IMR-90 (cell line): ENCODE measurements at regions not wholly inside any gene's neighbourhood (a gene's known extent, or its start where the extent isn't known, plus 50 kb on each side); places are given as distances from the start of the nearest gene placed in this dataset.

ENCODE experiments used
- ATAC-seq: fragments of 200-7000 bp; cut with Tn5 transposase; 2 replicates; pipeline ENCODE4 v1.9.1; 2020; ENCODE audit warnings: low read depth, mild to moderate bottlenecking, moderate library complexity
- BruUV-seq: library from RNA; stranded (reverse); fragments of 400-500 nt; replicated peaks from 2 replicates; lab custom pipeline; 2021; lab: Mats Ljungman, UMichigan
- CTCF ChIA-PET: fragments of 300-600 bp; formaldehyde crosslinking; extraction: SDS; loops from one replicate; lab custom pipeline; 2021; ENCODE audit warnings: antibody characterized with exemption; lab: Yijun Ruan, JAX
- POLR2A ChIA-PET: fragments of 300-600 bp; sonication (Branson Sonifier 250); formaldehyde crosslinking; loops from one replicate; lab custom pipeline; 2022; ENCODE audit warnings: antibody characterized with exemption; ENCODE audit not compliant: unreplicated experiment; lab: Charles Lee
- DNase-seq: peaks from one replicate; pipeline ENCODE4 v3.0.0; 2013
- H2AFZ ChIP-seq: replicated peaks from 2 replicates; pipeline ENCODE3; 2013; ENCODE audit warnings: low read length, mild to moderate bottlenecking; ENCODE audit not compliant: poor library complexity
- H2AK5ac ChIP-seq: 2 replicates; pipeline ENCODE4 v1.6.1; 2013; ENCODE audit warnings: low read depth, low read length, inconsistent platforms
- H2AK9ac ChIP-seq: replicated peaks from 2 replicates; pipeline ENCODE3; 2013; ENCODE audit warnings: mild to moderate bottlenecking, low read depth, low read length, moderate library complexity; ENCODE audit not compliant: poor library complexity
- H2BK120ac ChIP-seq: 2 replicates; pipeline ENCODE4 v1.6.1; 2013; ENCODE audit warnings: low read depth, low read length, inconsistent platforms
- H2BK15ac ChIP-seq: 3 replicates; pipeline ENCODE4 v1.6.1; 2013; ENCODE audit warnings: low read depth, low read length, inconsistent platforms
- H2BK20ac ChIP-seq: 2 replicates; pipeline ENCODE4 v1.6.1; 2013; ENCODE audit warnings: low read depth, mild to moderate bottlenecking, inconsistent platforms, low read length, moderate library complexity
- H2BK5ac ChIP-seq: 2 replicates; pipeline ENCODE4 v1.6.1; 2013; ENCODE audit warnings: mild to moderate bottlenecking, low read depth, low read length, inconsistent platforms; ENCODE audit not compliant: poor library complexity, severe bottlenecking
- H3K14ac ChIP-seq: replicated peaks from 2 replicates; pipeline ENCODE4 v1.6.1; 2013; ENCODE audit warnings: low read depth, low read length, inconsistent platforms
- H3K18ac ChIP-seq: 2 replicates; pipeline ENCODE4 v1.6.1; 2013; ENCODE audit warnings: low read depth, low read length, control low read depth
- H3K23ac ChIP-seq: 2 replicates; pipeline ENCODE4 v1.6.1; 2013; ENCODE audit warnings: low read depth, low read length, inconsistent platforms
- H3K27ac ChIP-seq: 2 replicates; pipeline ENCODE4 v1.5.1; 2013; ENCODE audit warnings: mild to moderate bottlenecking, control low read depth, low read length; ENCODE audit not compliant: insufficient read depth
- H3K27me3 ChIP-seq: 2 replicates; pipeline ENCODE4 v1.6.1; 2013; ENCODE audit warnings: low read length; ENCODE audit not compliant: control insufficient read depth, insufficient read depth
- H3K36me3 ChIP-seq: 2 replicates; pipeline ENCODE4 v1.6.1; 2013; ENCODE audit warnings: low read length, mixed read lengths; ENCODE audit not compliant: control insufficient read depth, insufficient read depth
- H3K4ac ChIP-seq: 2 replicates; pipeline ENCODE4 v1.6.1; 2013; ENCODE audit warnings: low read depth, low read length, inconsistent platforms
- H3K4me1 ChIP-seq: 2 replicates; pipeline ENCODE4 v1.6.1; 2013; ENCODE audit warnings: low read length, mixed read lengths; ENCODE audit not compliant: control insufficient read depth, insufficient read depth
- H3K4me2 ChIP-seq: 2 replicates; pipeline ENCODE4 v1.6.1; 2013; ENCODE audit warnings: low read depth, mild to moderate bottlenecking, control low read depth, low read length, moderate library complexity
- H3K4me3 ChIP-seq: 2 replicates; pipeline ENCODE4 v1.5.1; 2013; ENCODE audit warnings: low read depth, mild to moderate bottlenecking, control low read depth, low read length, moderate library complexity; ENCODE audit not compliant: insufficient read depth
- H3K56ac ChIP-seq: 2 replicates; pipeline ENCODE4 v1.6.1; 2013; ENCODE audit warnings: low read length, inconsistent platforms; ENCODE audit not compliant: insufficient read depth; ENCODE audit errors: extremely low read depth
- H3K79me1 ChIP-seq, 2 experiments: 2 replicates each; pipeline ENCODE4 v1.6.1; 2013; ENCODE audit warnings: low read length in 2 of 2, inconsistent platforms in 1 of 2, low read depth in 1 of 2
- H3K9ac ChIP-seq: 2 replicates; pipeline ENCODE4 v1.6.1; 2013; ENCODE audit warnings: low read depth, low read length, control low read depth
- H3K9me1 ChIP-seq: 2 replicates; pipeline ENCODE4 v1.6.1; 2013; ENCODE audit warnings: low read length, inconsistent platforms; ENCODE audit not compliant: insufficient read depth
- H3K9me3 ChIP-seq: 2 replicates; pipeline ENCODE4 v1.6.1; 2013; ENCODE audit warnings: low read length; ENCODE audit not compliant: control insufficient read depth, insufficient read depth
- H4K20me1 ChIP-seq: 2 replicates; pipeline ENCODE4 v1.6.1; 2013; ENCODE audit warnings: low read length, inconsistent platforms; ENCODE audit not compliant: insufficient read depth
- H4K5ac ChIP-seq: 2 replicates; pipeline ENCODE4 v1.6.1; 2013; ENCODE audit warnings: mild to moderate bottlenecking, low read depth, low read length, control low read depth
- H4K8ac ChIP-seq, 2 experiments: 2 replicates each; pipeline ENCODE4 v1.6.1; 2013; ENCODE audit warnings: low read depth in 2 of 2, low read length in 2 of 2, control low read depth in 1 of 2, inconsistent platforms in 1 of 2
- H4K91ac ChIP-seq: 2 replicates; pipeline ENCODE4 v1.6.1; 2013; ENCODE audit warnings: low read depth, low read length, inconsistent platforms; ENCODE audit not compliant: insufficient read depth
- BHLHE40 ChIP-seq: fragments of 150-350 bp; IDR thresholded peaks from 2 replicates; pipeline ENCODE4 v1.6.1; 2016; ENCODE audit warnings: mild to moderate bottlenecking, low read depth, low read length
- CEBPB ChIP-seq: IDR thresholded peaks from 2 replicates; pipeline ENCODE4 v1.6.1; 2012; ENCODE audit warnings: low read depth, low read length, improper control_type of control experiment
- CHD1 ChIP-seq: IDR thresholded peaks from 2 replicates; pipeline ENCODE4 v1.6.1; 2012; ENCODE audit warnings: low read depth, low read length, improper control_type of control experiment
- MAFK ChIP-seq: IDR thresholded peaks from 2 replicates; pipeline ENCODE4 v1.6.1; 2012; ENCODE audit warnings: low read depth, low read length, improper control_type of control experiment
- MAZ ChIP-seq: IDR thresholded peaks from 2 replicates; pipeline ENCODE4 v1.6.1; 2012; ENCODE audit warnings: low read depth, mild to moderate bottlenecking, low read length, improper control_type of control experiment, moderate library complexity, borderline replicate concordance
- MXI1 ChIP-seq: IDR thresholded peaks from 2 replicates; pipeline ENCODE4 v1.6.1; 2012; ENCODE audit warnings: low read depth, mild to moderate bottlenecking, low read length, moderate library complexity, borderline replicate concordance
- NFE2L2 ChIP-seq: fragments of 150-350 bp; IDR thresholded peaks from 2 replicates; pipeline ENCODE4 v1.6.1; 2016; ENCODE audit warnings: low read depth, mild to moderate bottlenecking, low read length
- RAD21 ChIP-seq: IDR thresholded peaks from 2 replicates; pipeline ENCODE4 v1.6.1; 2012; ENCODE audit warnings: low read length, improper control_type of control experiment
- RCOR1 ChIP-seq: IDR thresholded peaks from 2 replicates; pipeline ENCODE4 v1.6.1; 2012; ENCODE audit warnings: mild to moderate bottlenecking, low read length, improper control_type of control experiment; ENCODE audit not compliant: insufficient replicate concordance
- SMC3 ChIP-seq: fragments of 150-350 bp; IDR thresholded peaks from 2 replicates; pipeline ENCODE4 v1.6.1; 2016; ENCODE audit warnings: low read depth, mild to moderate bottlenecking, antibody characterized with exemption, low read length, moderate library complexity
- WGBS, 2 experiments: methylation state at CpG; one replicate each; pipeline versions ENCODE4 v1.1.5 to v1.1.7; 2013; ENCODE audit warnings: missing lambda C conversion rate in 2 of 2; ENCODE audit not compliant: insufficient read length in 1 of 2; ENCODE audit errors: extremely low coverage in 2 of 2; 5-methylcytosine and 5-hydroxymethylcytosine counted together
- dilution Hi-C: fragments of 300-500 bp; cut with HindIII; formaldehyde crosslinking; loops from one replicate; pipeline ENCODE4 v1.14.3; 2018; ENCODE audit warnings: low sequenced_read_pairs; ENCODE audit not compliant: unreplicated experiment
- in situ Hi-C: fragments of 300-500 bp; cut with MboI; formaldehyde crosslinking; loops from 3 replicates; pipeline ENCODE4 v1.14.3; 2019; ENCODE audit warnings: low sequenced_read_pairs, inconsistent platforms, mixed read lengths
- intact Hi-C: fragments of 100-400 bp; cut with micrococcal nuclease; formaldehyde crosslinking; loops from 2 replicates; pipeline ENCODE4 v1.10.0; 2022
- TF ChIP-seq, protein P1 (sequence below): fragments of 150-350 bp; IDR thresholded peaks from 2 replicates; pipeline ENCODE4 v1.6.1; 2017; ENCODE audit warnings: mild to moderate bottlenecking, antibody characterized with exemption, low read length, low read depth
- TF ChIP-seq, protein P2 (sequence below): conservative IDR thresholded peaks from 2 replicates; pipeline ENCODE4 v1.5.1; 2012; ENCODE audit warnings: mild to moderate bottlenecking, low read depth, low read length, improper control_type of control experiment

DNA sequence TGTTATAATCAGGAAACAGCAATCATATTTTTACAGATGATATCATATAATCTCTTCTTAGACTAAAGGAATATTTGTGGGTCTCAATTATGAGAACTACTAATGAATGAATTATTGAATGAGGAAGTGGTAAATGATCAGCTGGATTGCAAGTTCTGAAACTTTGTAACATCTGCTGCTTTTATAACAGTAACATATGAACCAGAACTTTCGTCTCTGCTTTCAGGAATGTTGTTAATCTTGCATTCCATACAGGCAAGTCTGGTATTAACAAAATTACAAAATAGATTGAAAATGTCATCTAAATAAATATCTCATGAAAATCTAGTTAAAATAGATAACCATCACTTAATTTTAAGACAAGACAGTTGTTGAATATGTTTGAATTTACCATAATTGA is 110.5 kb upstream of the COL11A1 start:
- ChIA-PET POLR2A (no interaction called here), CTCF (interaction anchor here (0.5 to 0.7 kb wide), 2 partner anchors 15 to 175 kb away, joined by 3 read pairs; no protein-coding TSS in a partner anchor)
- in situ Hi-C loops: no loop called here

More for the DNA sequence above, 110.5 kb upstream of the COL11A1 start:
- no peaks in the 10 kb centered on the region for H3K27me3 ChIP-seq
- no peak overlapping the region for H2AFZ ChIP-seq
- no peak for ATAC-seq
- no peak overlapping the region for H2AK9ac ChIP-seq
- H3K36me3 ChIP-seq: no peaks in the 10 kb centered on the region
- no peak overlapping the region for H4K5ac ChIP-seq
- dilution Hi-C loops: no loop called here
- H3K18ac ChIP-seq: no peak overlapping the region
- no peaks in the 10 kb centered on the region for H3K4me1 ChIP-seq
- H3K79me1 ChIP-seq: no peaks in the 10 kb centered on the region
- no peak overlapping the region for H2BK20ac ChIP-seq
- H3K4me2 ChIP-seq: no peak overlapping the region
- H3K9ac ChIP-seq: no peak overlapping the region
- no peak overlapping the region for H3K4me3 ChIP-seq
- H3K9me1 ChIP-seq: no peaks in the 10 kb centered on the region
- no peak overlapping the region for H4K91ac ChIP-seq
- H4K8ac ChIP-seq: no peak overlapping the region
- no peak overlapping the region for H3K4ac ChIP-seq
- no CpG with 5 or more reads among the region's 1 CpG for WGBS, 2 experiments
- H2BK15ac ChIP-seq: no peak overlapping the region
- intact Hi-C loops: loop anchor here (5.0 kb wide), 1 partner anchor 33 kb away; no protein-coding TSS in a partner anchor
- H4K20me1 ChIP-seq: no peaks in the 10 kb centered on the region
- H3K23ac ChIP-seq: no peak overlapping the region
- no peak overlapping the region for H2AK5ac ChIP-seq
- H2BK120ac ChIP-seq: no peak overlapping the region
- TF ChIP-seq, protein P1, sequence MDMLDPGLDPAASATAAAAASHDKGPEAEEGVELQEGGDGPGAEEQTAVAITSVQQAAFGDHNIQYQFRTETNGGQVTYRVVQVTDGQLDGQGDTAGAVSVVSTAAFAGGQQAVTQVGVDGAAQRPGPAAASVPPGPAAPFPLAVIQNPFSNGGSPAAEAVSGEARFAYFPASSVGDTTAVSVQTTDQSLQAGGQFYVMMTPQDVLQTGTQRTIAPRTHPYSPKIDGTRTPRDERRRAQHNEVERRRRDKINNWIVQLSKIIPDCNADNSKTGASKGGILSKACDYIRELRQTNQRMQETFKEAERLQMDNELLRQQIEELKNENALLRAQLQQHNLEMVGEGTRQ: no peak
- TF ChIP-seq, protein P2, sequence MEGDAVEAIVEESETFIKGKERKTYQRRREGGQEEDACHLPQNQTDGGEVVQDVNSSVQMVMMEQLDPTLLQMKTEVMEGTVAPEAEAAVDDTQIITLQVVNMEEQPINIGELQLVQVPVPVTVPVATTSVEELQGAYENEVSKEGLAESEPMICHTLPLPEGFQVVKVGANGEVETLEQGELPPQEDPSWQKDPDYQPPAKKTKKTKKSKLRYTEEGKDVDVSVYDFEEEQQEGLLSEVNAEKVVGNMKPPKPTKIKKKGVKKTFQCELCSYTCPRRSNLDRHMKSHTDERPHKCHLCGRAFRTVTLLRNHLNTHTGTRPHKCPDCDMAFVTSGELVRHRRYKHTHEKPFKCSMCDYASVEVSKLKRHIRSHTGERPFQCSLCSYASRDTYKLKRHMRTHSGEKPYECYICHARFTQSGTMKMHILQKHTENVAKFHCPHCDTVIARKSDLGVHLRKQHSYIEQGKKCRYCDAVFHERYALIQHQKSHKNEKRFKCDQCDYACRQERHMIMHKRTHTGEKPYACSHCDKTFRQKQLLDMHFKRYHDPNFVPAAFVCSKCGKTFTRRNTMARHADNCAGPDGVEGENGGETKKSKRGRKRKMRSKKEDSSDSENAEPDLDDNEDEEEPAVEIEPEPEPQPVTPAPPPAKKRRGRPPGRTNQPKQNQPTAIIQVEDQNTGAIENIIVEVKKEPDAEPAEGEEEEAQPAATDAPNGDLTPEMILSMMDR: no peak
- TF ChIP-seq MXI1 (no peak), MAZ (no peak), NFE2L2 (no peak), SMC3 (no peak), MAFK (no peak), RAD21 (no peak), RCOR1 (no peak), BHLHE40 (no peak), CHD1 (no peak), CEBPB (no peak)
- no TSS peak for BruUV-seq
- no peak overlapping the region for H3K14ac ChIP-seq
- no peak overlapping the region for H3K56ac ChIP-seq
- H2BK5ac ChIP-seq: no peak overlapping the region
- H3K9me3 ChIP-seq: no peaks in the 10 kb centered on the region
- H3K27ac ChIP-seq: no peak overlapping the region
- no peak for DNase-seq
